Stimulated activated CD8-positive, alpha-beta memory T cell treated with anti-CD3 and anti-CD28 coated beads, Interleukin-7, amount 100 ng/mL, for 48 hours (primary cell): ENCODE measurements at regions not wholly inside any gene's neighbourhood (a gene's known extent, or its start where the extent isn't known, plus 50 kb on each side); places are given as distances from the start of the nearest gene placed in this dataset.

ENCODE experiments used
- DNase-seq, 2 donors: peaks; one replicate each; pipeline ENCODE4 v3.0.0-alpha.2; 2020; ENCODE audit warnings: low read depth in 1 of 2; ENCODE audit errors: extremely low read depth in 1 of 2

- no peak for DNase-seq
These were observed 75.3 kb upstream of the CRHR1 start for GRCh38 chr17:45708707-45709290.

- no peak for DNase-seq
These were observed 74.3 kb upstream of the CRHR1 start for GRCh38 chr17:45709728-45710288.

DNA sequence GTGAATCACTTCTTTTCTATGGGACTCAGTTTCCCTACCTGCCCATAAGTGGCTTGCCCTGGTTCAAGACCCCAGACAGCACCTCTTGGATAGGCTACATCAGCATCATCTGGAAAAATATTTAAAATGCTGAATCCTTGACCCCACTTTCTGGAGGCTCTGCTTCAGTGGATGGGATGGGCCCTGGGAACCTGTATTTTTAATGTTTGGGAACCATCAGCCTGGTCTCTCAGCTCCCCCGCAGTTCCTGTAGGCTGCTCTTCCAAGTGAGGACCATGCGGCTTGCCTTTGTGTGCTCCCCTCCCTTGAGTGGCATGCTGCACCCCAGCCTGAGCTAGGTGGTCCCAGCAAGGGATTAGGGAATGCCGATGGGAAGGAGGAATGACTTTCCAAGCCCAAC is 68.3 kb upstream of the CRHR1 start:
- DNase-seq, result no peak

DNA sequence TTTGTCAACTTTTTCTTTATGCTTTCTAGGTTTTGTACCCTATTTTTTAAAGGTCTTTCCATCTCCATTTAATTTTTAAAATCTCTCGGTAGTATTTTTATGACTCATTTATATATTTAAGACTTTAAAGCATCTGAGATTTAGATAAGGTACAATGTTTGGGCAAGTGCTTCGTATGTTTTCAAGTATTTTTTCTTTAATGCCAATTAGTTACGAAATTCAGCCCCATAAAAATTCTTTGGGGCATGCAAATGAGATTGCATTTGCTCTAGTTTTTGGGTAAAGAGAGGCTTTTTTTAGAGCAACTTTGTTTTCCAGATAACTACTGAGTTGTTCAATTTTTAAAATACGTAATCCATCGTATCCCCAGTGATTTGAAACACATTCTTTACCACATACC is 65.3 kb upstream of the CRHR1 start:
- no peak for DNase-seq

DNA sequence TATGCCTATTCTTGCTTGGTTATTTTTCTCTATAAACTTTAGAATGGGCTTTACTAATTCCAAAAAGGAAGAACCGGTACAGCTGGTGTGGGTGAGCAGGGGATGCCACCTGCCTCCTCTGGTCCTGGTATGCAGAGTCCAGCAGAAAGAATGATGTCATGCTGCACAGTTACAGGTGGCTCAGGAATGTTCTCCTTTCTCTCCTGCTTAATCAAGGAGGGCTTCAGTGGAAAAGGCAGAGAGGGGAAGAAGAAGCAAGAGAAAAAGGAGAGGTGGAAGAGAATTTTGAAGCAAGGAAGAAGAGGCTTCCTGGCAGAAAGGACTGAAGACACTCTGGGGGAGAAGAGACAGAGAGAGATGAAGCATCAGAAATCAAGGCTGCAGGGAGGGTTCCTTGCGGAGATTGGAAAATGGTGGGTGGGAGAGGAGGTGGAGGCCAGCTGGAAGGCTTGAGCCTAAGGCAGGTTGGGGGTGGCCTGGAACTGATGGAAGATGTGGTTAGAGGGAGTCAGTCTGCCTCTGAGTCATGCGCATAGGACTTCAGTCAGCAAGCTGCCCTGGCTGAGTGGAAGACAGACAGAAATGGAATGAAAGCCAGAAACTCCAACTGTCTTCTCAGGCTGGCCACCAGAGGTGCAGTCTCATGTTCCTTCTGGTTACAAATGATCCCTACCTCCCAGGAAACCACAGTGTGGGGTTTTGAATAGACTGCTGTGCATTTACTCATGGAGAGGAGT is 64.6 kb upstream of the CRHR1 start:
- no peak for DNase-seq

- DNase-seq, result no peak
These were observed 63.7 kb upstream of the CRHR1 start for GRCh38 chr17:45720386-45720785.

DNA sequence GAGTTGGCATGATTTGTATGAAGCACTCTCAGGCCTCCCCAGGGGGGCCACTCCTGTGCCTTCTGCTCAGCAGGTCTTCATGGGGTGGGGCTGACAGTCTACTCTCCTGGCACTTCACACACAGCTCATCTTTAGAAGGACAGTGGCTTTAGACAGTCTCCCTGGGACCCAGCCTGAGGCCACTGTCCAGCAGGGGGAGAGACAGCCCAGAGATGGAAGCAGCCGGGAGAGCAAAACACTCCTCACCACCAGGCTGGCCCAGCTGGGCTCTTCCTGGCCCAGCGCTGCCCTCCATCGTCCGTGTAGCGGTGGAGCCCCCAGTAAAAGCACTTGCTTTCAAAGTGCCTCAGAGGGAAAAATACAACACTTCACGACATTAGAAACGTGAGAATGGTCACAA is 62.0 kb upstream of the CRHR1 start:
- no peak for DNase-seq

DNA sequence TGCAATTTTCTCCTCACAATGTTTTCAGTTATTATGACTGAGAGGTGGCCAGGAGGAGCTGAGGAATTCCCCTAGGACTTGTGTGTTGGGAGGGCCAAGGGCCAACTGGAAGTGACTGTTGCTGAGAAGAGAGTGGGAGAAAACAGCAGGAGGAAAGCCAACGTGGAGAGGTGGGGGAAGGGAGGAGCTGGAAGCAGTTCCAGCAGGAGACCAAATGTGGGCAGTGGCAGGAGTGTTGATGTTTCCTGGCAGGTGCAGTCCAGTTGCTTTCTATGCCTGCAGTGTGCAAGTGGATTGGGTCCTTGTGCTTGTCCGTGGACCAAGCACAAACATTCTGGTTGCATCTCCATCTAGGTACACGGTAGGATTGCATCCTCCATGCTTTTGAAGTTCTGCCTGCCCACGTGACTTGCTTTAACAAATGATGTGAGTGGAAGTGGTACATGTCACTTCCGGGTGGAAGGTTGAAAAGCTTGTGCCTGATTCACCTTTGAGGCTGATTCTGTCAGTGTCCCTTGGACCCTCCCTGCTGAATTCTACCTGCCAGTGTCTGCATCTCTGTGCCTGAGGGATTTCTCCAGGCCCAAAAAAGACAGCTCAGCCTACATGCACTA is 54.7 kb upstream of the CRHR1 start:
- DNase-seq, result no peak

GRCh38 chr17:45730192-45730591 is 53.9 kb upstream of the CRHR1 start:
- no peak for DNase-seq

GRCh38 chr17:45731459-45731858 is 52.7 kb upstream of the CRHR1 start:
- no peak for DNase-seq

GRCh38 chr17:45732926-45733505 is 51.1 kb upstream of the CRHR1 start:
- DNase-seq, result no peak

GRCh38 chr17:45733781-45734180 is 50.3 kb upstream of the CRHR1 start:
- no peak for DNase-seq
